RWPE2 (cell line): ENCODE measurements at regions not wholly inside any gene's neighbourhood (a gene's known extent, or its start where the extent isn't known, plus 50 kb on each side); places are given as distances from the start of the nearest gene placed in this dataset.

Experiments
- ATAC-seq: fragments of 200-7000 bp; cut with Tn5 transposase; 3 replicates; pipeline ENCODE4 v1.9.1; 2021; ENCODE audit warnings: low read depth
- DNase-seq: peaks from one replicate; pipeline ENCODE4 v3.0.0-alpha.2; 2020; ENCODE audit warnings: low spot score
- H3K27ac ChIP-seq: fragments of 450-650 bp; 2 replicates; pipeline ENCODE4 v1.5.1; 2017; ENCODE audit warnings: mild to moderate bottlenecking; ENCODE audit not compliant: poor library complexity, severe bottlenecking
- H3K27me3 ChIP-seq: fragments of 250-450 bp; sonication (Bioruptor Pico); 2 replicates; pipeline ENCODE4 v1.5.1; 2021; ENCODE audit warnings: mild to moderate bottlenecking, moderate library complexity; ENCODE audit not compliant: insufficient read depth, poor library complexity, severe bottlenecking
- H3K36me3 ChIP-seq: fragments of 250-450 bp; sonication (Bioruptor Pico); 2 replicates; pipeline ENCODE4 v1.5.1; 2020; ENCODE audit warnings: low read depth, mild to moderate bottlenecking, moderate library complexity
- H3K4me1 ChIP-seq: fragments of 250-450 bp; sonication (Bioruptor Pico); 2 replicates; pipeline ENCODE4 v1.5.1; 2021; ENCODE audit warnings: mild to moderate bottlenecking, moderate library complexity; ENCODE audit not compliant: insufficient read depth, poor library complexity, severe bottlenecking
- H3K4me3 ChIP-seq: fragments of 250-450 bp; sonication (Bioruptor Pico); 2 replicates; pipeline ENCODE4 v1.5.1; 2021; ENCODE audit warnings: mild to moderate bottlenecking, moderate library complexity; ENCODE audit not compliant: severe bottlenecking
- H3K9me3 ChIP-seq: fragments of 250-450 bp; sonication (Bioruptor Pico); 2 replicates; pipeline ENCODE4 v1.5.1; 2021; ENCODE audit warnings: mild to moderate bottlenecking, moderate library complexity; ENCODE audit not compliant: severe bottlenecking
- TF ChIP-seq, protein P1 (sequence below): fragments of 450-650 bp; IDR thresholded peaks from one replicate; pipeline ENCODE4 v1.5.1; 2017; ENCODE audit warnings: mild to moderate bottlenecking, moderate library complexity; ENCODE audit not compliant: poor library complexity, severe bottlenecking

DNA sequence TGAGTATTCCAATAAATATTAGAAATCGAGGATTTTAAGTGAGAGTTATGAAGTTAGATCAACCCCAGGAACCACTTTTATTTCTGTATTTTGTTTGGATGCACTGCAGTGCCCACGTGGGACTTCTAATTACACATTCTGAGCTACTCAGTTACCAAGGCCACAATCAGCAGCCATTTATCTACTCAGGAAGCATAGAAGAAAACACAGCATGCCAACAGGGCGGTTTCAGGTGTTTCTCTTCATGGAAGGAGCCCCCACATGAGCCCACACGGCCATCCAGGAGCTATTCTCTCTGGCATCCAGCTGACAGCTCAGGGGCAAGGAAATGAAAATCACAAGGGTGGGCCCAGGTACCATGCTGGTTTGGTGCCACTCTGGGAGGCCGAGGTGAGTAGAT, 266.5 kb upstream of the MKLN1 start:
- H3K4me3 ChIP-seq, result no peak overlapping the region
- H3K9me3 ChIP-seq, result peaks cover 2% of the 10 kb centered on the region
- ATAC-seq (no peak), DNase-seq (no peak)
- H3K27ac ChIP-seq, result no peak overlapping the region
- no peaks in the 10 kb centered on the region for H3K27me3 ChIP-seq
- TF ChIP-seq, protein P1, sequence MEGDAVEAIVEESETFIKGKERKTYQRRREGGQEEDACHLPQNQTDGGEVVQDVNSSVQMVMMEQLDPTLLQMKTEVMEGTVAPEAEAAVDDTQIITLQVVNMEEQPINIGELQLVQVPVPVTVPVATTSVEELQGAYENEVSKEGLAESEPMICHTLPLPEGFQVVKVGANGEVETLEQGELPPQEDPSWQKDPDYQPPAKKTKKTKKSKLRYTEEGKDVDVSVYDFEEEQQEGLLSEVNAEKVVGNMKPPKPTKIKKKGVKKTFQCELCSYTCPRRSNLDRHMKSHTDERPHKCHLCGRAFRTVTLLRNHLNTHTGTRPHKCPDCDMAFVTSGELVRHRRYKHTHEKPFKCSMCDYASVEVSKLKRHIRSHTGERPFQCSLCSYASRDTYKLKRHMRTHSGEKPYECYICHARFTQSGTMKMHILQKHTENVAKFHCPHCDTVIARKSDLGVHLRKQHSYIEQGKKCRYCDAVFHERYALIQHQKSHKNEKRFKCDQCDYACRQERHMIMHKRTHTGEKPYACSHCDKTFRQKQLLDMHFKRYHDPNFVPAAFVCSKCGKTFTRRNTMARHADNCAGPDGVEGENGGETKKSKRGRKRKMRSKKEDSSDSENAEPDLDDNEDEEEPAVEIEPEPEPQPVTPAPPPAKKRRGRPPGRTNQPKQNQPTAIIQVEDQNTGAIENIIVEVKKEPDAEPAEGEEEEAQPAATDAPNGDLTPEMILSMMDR, result no peak
- no peaks in the 10 kb centered on the region for H3K4me1 ChIP-seq
- no peaks in the 10 kb centered on the region for H3K36me3 ChIP-seq

DNA sequence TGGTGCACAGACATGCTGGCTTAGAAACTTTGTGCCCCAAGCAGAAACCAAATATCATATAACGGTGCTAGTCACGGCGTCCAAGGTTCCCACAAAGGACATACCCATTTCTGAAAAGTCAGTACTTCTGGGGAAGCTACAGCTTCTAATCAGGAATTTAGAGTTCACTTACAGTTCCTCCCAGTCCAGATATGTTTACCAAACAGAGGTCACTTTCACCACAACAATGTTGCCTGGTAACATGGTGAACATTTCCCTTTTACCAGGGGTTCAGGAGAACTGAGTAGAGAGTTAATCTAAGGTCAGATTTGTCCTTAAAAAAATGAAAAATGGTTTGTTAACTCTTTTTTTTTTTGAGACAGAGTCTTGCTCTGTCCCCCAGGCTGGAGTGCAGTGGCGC, 265.9 kb upstream of the MKLN1 start:
- Histone ChIP-seq H3K27me3 (no peaks in the 10 kb centered on the region), H3K4me1 (no peaks in the 10 kb centered on the region), H3K9me3 (peaks cover 2% of the 10 kb centered on the region), H3K4me3 (no peak overlapping the region), H3K27ac (no peak overlapping the region), H3K36me3 (no peaks in the 10 kb centered on the region)
- DNase-seq (no peak), ATAC-seq (no peak)
- TF ChIP-seq, protein P1, result no peak

DNA sequence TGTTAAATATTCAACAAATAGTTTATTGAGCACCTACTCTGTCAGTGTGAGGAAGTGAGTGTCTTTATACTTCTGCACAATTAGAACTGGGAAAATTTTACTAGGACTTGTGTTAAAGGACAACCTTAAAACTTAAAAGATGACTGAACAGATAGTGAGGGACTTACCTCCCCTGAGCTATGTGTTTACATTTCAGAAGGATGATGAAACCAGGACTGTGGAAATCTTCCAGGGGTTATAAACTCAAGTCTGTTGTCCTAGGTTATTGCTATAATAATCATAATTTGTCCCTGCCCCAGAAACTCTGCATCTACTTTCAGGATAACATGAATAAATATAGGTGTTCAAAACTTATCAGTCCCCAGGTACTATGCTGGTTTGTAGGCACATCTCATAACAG, 261.0 kb upstream of the MKLN1 start:
- no peaks in the 10 kb centered on the region for H3K36me3 ChIP-seq
- ATAC-seq (no peak), DNase-seq (no peak)
- peaks cover 2% of the 10 kb centered on the region for H3K9me3 ChIP-seq
- H3K27me3 ChIP-seq, result no peaks in the 10 kb centered on the region
- TF ChIP-seq, protein P1, result no peak
- H3K4me3 ChIP-seq, result no peak overlapping the region
- H3K4me1 ChIP-seq, result no peaks in the 10 kb centered on the region
- no peak overlapping the region for H3K27ac ChIP-seq

DNA sequence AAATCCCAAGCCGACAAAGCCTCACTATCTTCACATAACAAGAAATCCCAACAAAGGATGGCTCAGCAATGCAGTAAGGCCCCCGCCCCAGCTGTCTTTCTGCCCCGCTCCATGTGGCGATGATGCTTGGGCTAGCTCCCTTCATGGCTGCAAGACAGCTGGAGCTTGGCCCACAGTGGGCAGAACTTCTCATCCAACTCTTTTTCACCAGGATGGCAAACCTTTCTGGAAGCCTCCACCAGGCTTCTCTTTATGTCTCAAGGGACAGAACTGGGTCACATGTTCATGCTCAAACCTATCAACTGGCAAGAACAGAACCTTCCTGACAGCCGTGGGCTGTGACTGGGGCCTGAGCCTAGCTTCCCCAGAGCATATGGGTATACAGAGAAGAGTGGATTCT, 260.5 kb upstream of the MKLN1 start:
- no peak overlapping the region for H3K27ac ChIP-seq

DNA sequence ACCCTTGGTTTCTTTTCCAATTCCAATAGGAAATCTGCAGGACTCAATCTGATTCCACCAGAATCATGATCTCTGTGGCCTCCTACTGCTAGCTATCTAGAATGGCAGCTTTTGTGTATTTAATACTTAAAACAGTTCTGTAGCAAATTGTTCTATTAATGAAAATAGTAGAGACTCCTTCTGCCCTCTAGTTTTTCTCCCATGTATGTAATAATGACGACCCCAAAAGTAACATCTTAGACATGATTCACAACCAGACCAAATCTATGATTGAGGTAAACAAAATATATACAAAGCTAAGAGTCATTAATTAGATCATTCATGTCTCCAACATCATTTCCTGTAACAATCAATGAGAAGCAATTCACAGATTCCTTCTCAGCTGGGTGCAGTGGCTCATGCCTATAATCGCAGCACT, 259.1 kb upstream of the MKLN1 start:
- ATAC-seq (no peak), DNase-seq (no peak)
- H3K4me3 ChIP-seq, result no peak overlapping the region
- H3K4me1 ChIP-seq, result no peaks in the 10 kb centered on the region
- TF ChIP-seq, protein P1, result no peak
- H3K36me3 ChIP-seq, result no peaks in the 10 kb centered on the region
- H3K27ac ChIP-seq, result no peak overlapping the region
- peaks cover 2% of the 10 kb centered on the region for H3K9me3 ChIP-seq
- H3K27me3 ChIP-seq, result no peaks in the 10 kb centered on the region

More for the DNA sequence above, 260.5 kb upstream of the MKLN1 start:
- Histone ChIP-seq H3K27me3 (no peaks in the 10 kb centered on the region), H3K4me3 (no peak overlapping the region), H3K9me3 (peaks cover 2% of the 10 kb centered on the region), H3K36me3 (no peaks in the 10 kb centered on the region), H3K4me1 (no peaks in the 10 kb centered on the region)
- no peak for ATAC-seq
- TF ChIP-seq, protein P1, result no peak
- no peak for DNase-seq
